Vagina (tissue), 2 donors: ENCODE measurements at regions not wholly inside any gene's neighbourhood (a gene's known extent, or its start where the extent isn't known, plus 50 kb on each side); places are given as distances from the start of the nearest gene placed in this dataset.

Experiments
- DNase-seq, 2 donors: peaks; one replicate each; pipeline ENCODE4 v3.0.0-alpha.2; 2017; ENCODE audit errors: extremely low spot score in 2 of 2
- H3K27ac ChIP-seq: fragments of 200-600 bp; sonication (generic); one replicate; pipeline ENCODE4 v1.5.1; 2019
- H3K27me3 ChIP-seq: fragments of 200-600 bp; sonication (generic); one replicate; pipeline ENCODE4 v1.5.1; 2019
- H3K36me3 ChIP-seq, 2 donors: fragments of 200-600 bp; sonication (generic); one replicate each; pipeline ENCODE4 v1.5.1; 2017 to 2019
- H3K4me1 ChIP-seq: fragments of 200-600 bp; sonication (generic); one replicate; pipeline ENCODE4 v1.5.1; 2019
- H3K4me3 ChIP-seq, 2 donors: fragments of 200-600 bp; sonication (generic); 1 replicate in 1 of 2; 2 replicates in 1 of 2; pipeline ENCODE4 v1.5.1; 2016 to 2019
- H3K9me3 ChIP-seq: fragments of 200-600 bp; sonication (generic); one replicate; pipeline ENCODE4 v1.5.1; 2019
- CTCF ChIP-seq, 3 experiments: fragments of 450-650 bp in 2 of 3; fragments of 200-600 bp in 1 of 3; sonication (generic) in 1 of 3; IDR thresholded peaks; one replicate each; pipeline ENCODE4 v1.5.1; 2017 to 2019; ENCODE audit warnings: antibody characterized with exemption in 3 of 3, mild to moderate bottlenecking in 2 of 3, moderate library complexity in 2 of 3
- POLR2A ChIP-seq, 2 donors: fragments of 450-650 bp; IDR thresholded peaks; one replicate each; pipeline ENCODE4 v1.6.1; 2017; ENCODE audit warnings: antibody characterized with exemption in 2 of 2, mild to moderate bottlenecking in 2 of 2, moderate library complexity in 2 of 2
- POLR2AphosphoS5 ChIP-seq, 2 donors: sonication (generic); formaldehyde crosslinking; IDR thresholded peaks; one replicate each; pipeline ENCODE4 v1.9.0; 2017; ENCODE audit warnings: antibody characterized with exemption in 2 of 2, mild to moderate bottlenecking in 2 of 2, low read depth in 1 of 2; ENCODE audit not compliant: insufficient read depth in 1 of 2
- intact Hi-C: fragments of 100-400 bp; cut with DNase I; formaldehyde crosslinking; loops from one replicate; pipeline ENCODE4 v1.15.1; 2023

GRCh38 chr14:96617635-96618034 is 115.5 kb downstream of the PAPOLA start:
- H3K4me1 ChIP-seq: no peaks in the 10 kb centered on the region
- H3K36me3 ChIP-seq: no peaks in the 10 kb centered on the region
- no peaks in the 10 kb centered on the region for H3K27me3 ChIP-seq
- DNase-seq: no peak
- no peaks in the 10 kb centered on the region for H3K9me3 ChIP-seq
- intact Hi-C loops: no loop called here
- H3K4me3 ChIP-seq: no peak overlapping the region
- no peak overlapping the region for H3K27ac ChIP-seq
- TF ChIP-seq CTCF (IDR thresholded peaks at IDR 0.05) (no peak), POLR2A (IDR thresholded peaks at IDR 0.05) (no peak), POLR2AphosphoS5 (IDR thresholded peaks at IDR 0.05; ENCODE audit: insufficient read depth in 1 of 2, low read depth in 1 of 2) (no peak)

GRCh38 chr14:96622926-96623325 is 120.7 kb downstream of the PAPOLA start:
- no peak for DNase-seq
- Histone ChIP-seq H3K9me3 (no peaks in the 10 kb centered on the region), H3K27me3 (no peaks in the 10 kb centered on the region), H3K27ac (no peak overlapping the region), H3K36me3 (no peaks in the 10 kb centered on the region), H3K4me1 (no peaks in the 10 kb centered on the region), H3K4me3 (no peak overlapping the region)
- intact Hi-C loops: no loop called here
- TF ChIP-seq POLR2A (IDR thresholded peaks at IDR 0.05) (no peak), CTCF (IDR thresholded peaks at IDR 0.05) (no peak), POLR2AphosphoS5 (IDR thresholded peaks at IDR 0.05; ENCODE audit: insufficient read depth in 1 of 2, low read depth in 1 of 2) (no peak)

GRCh38 chr14:96623676-96624484 is 121.7 kb downstream of the PAPOLA start:
- no peak overlapping the region for H3K27ac ChIP-seq
- intact Hi-C loops: no loop called here
- DNase-seq: no peak
- no peaks in the 10 kb centered on the region for H3K4me1 ChIP-seq
- no peak overlapping the region for H3K4me3 ChIP-seq
- TF ChIP-seq POLR2A (IDR thresholded peaks at IDR 0.05): no peak
- TF ChIP-seq CTCF (IDR thresholded peaks at IDR 0.05): no peak
- TF ChIP-seq POLR2AphosphoS5 (IDR thresholded peaks at IDR 0.05; ENCODE audit: insufficient read depth in 1 of 2, low read depth in 1 of 2): no peak
- no peaks in the 10 kb centered on the region for H3K9me3 ChIP-seq
- no peaks in the 10 kb centered on the region for H3K36me3 ChIP-seq
- H3K27me3 ChIP-seq: no peaks in the 10 kb centered on the region

- H3K27me3 ChIP-seq: no peaks in the 10 kb centered on the region
- intact Hi-C loops: no loop called here
- H3K9me3 ChIP-seq: no peaks in the 10 kb centered on the region
- no peaks in the 10 kb centered on the region for H3K36me3 ChIP-seq
- H3K27ac ChIP-seq: no peak overlapping the region
- no peaks in the 10 kb centered on the region for H3K4me1 ChIP-seq
- no peak for DNase-seq
- no peak overlapping the region for H3K4me3 ChIP-seq
- TF ChIP-seq CTCF (IDR thresholded peaks at IDR 0.05) (no peak), POLR2A (IDR thresholded peaks at IDR 0.05) (no peak)
Observed at GRCh38 chr14:96624661-96625425, 122.7 kb downstream of the PAPOLA start.
